ENCODE measurements at regions not wholly inside any gene's neighbourhood (a gene's known extent, or its start where the extent isn't known, plus 50 kb on each side); places are given as distances from the start of the nearest gene placed in this dataset.

- Histone ChIP-seq H3K4me1 (ENCODE audit: insufficient read depth, low read length) (peaks cover 60% of the 10 kb centered on the region), H3K4me3 (replicated peaks in 1 of 3; ENCODE audit: insufficient read depth in 1 of 3, low read depth in 2 of 3, low read length in 3 of 3) (no peak overlapping the region), H3K36me3 (replicated peaks in 1 of 2; ENCODE audit: control insufficient read depth in 1 of 2, insufficient read depth in 2 of 2, low read length in 2 of 2) (peaks cover 49 to 69% of the 10 kb centered on the region in 2 experiments), H4K20me1 (ENCODE audit: insufficient read depth, low read length) (peaks cover 71% of the 10 kb centered on the region), H3K4me2 (ENCODE audit: low read depth, low read length) (no peak overlapping the region), H3K9ac (ENCODE audit: insufficient read depth, low read depth, low read length) (no peak overlapping the region), H3K9me3 (ENCODE audit: low read length) (no peaks in the 10 kb centered on the region), H3K27me3 (ENCODE audit: control insufficient read depth in 1 of 2, insufficient read depth in 2 of 2, low read length in 2 of 2) (no peaks in the 10 kb centered on the region), H2AFZ (ENCODE audit: low read length) (no peak overlapping the region), H3K79me2 (ENCODE audit: insufficient read depth, low read length) (peaks cover 36% of the 10 kb centered on the region), H3K27ac (ENCODE audit: extremely low read length, insufficient read depth, low read length) (no peak overlapping the region)
- POLR2A ChIA-PET = interaction anchor here (1.6 kb wide), 1 partner anchor 29 kb away, joined by 4 read pairs; no protein-coding TSS in a partner anchor
- in situ Hi-C loops (cut with HindIII; ENCODE audit: extremely low pct_ligation_motif_present, low pct_unique_long_range_greater_than_20kb) = no loop called here
- ATAC-seq (no peak), DNase-seq (ENCODE audit: low spot score) (no peak), FAIRE-seq (no peak)
- TF ChIP-seq RBM22 (optimal IDR thresholded peaks at IDR 0.05; ENCODE audit: low read length) (peak; percentile 85), ZNF629 (CRISPR knock-in tag; conservative IDR thresholded peaks at IDR 0.05) (peak; percentile 87), ZSCAN22 (CRISPR knock-in tag; IDR thresholded peaks at IDR 0.05) (no peak), AKAP8 (CRISPR knock-in tag; IDR thresholded peaks at IDR 0.05) (0 out of 2 replicates have a peak, but pooled peaks have one; percentile 1), GZF1 (CRISPR knock-in tag; IDR thresholded peaks at IDR 0.05) (no peak), DZIP1 (CRISPR knock-in tag; IDR thresholded peaks at IDR 0.05) (no peak)
- intact Hi-C loops (cut with micrococcal nuclease; ENCODE audit: unreplicated experiment) = no loop called here
- CTCF ChIA-PET (ENCODE audit: low intra/inter-chr PET ratio, low total read pairs) = no interaction called here
- BruUV-seq (replicated peaks) = no TSS peak
- 93% methylated on average over 18 of the region's 19 CpGs for WGBS (ENCODE audit: low lambda C conversion rate)
Measured at GRCh38 chr17:77420804-77421629, 280.2 kb downstream of the SEC14L1 start.

Measured in HepG2 (cell line).